HG02970 (cell line): ENCODE measurements at regions not wholly inside any gene's neighbourhood (a gene's known extent, or its start where the extent isn't known, plus 50 kb on each side); places are given as distances from the start of the nearest gene placed in this dataset.

Source experiments
- ATAC-seq: cut with Tn5 transposase; IDR thresholded peaks from one replicate; pipeline ENCODE4 v1.9.1; 2021; ENCODE audit warnings: mild to moderate bottlenecking, moderate library complexity, moderate number of reproducible peaks; ENCODE audit not compliant: unreplicated experiment, low FRiP score

- no peak for ATAC-seq
Measured at GRCh38 chr20:24738058-24738775, 210.9 kb upstream of the CST7 start.

GRCh38 chr20:24738981-24739633 lies 210.0 kb upstream of the CST7 start:
- no peak for ATAC-seq

- ATAC-seq = no peak
Measured at GRCh38 chr20:24739746-24740145, 209.3 kb upstream of the CST7 start.

- no peak for ATAC-seq
Measured at GRCh38 chr20:24741493-24742072, 207.5 kb upstream of the CST7 start.

- no peak for ATAC-seq
Measured at GRCh38 chr20:24742436-24742835, 206.6 kb upstream of the CST7 start.

GRCh38 chr20:24742989-24743388 lies 206.1 kb upstream of the CST7 start:
- ATAC-seq = no peak

GRCh38 chr20:24743641-24744040 lies 205.4 kb upstream of the CST7 start:
- no peak for ATAC-seq

GRCh38 chr20:24744747-24745146 lies 204.3 kb upstream of the CST7 start:
- ATAC-seq = no peak

GRCh38 chr20:24745206-24745605 lies 203.9 kb upstream of the CST7 start:
- ATAC-seq = no peak

GRCh38 chr20:24745617-24746350 lies 203.3 kb upstream of the CST7 start:
- no peak for ATAC-seq

- ATAC-seq = no peak
Measured at GRCh38 chr20:24746351-24746685, 202.8 kb upstream of the CST7 start.

- ATAC-seq = no peak
Measured at GRCh38 chr20:24747010-24747712, 201.9 kb upstream of the CST7 start.

- ATAC-seq = no peak
Measured at GRCh38 chr20:24747881-24748595, 201.0 kb upstream of the CST7 start.

- no peak for ATAC-seq
Measured at GRCh38 chr20:24751551-24751950, 197.5 kb upstream of the CST7 start.

GRCh38 chr20:24752612-24753011 lies 196.5 kb upstream of the CST7 start:
- no peak for ATAC-seq

GRCh38 chr20:24753130-24753529 lies 195.9 kb upstream of the CST7 start:
- no peak for ATAC-seq

- ATAC-seq = no peak
Measured at GRCh38 chr20:24754691-24755090, 194.4 kb upstream of the CST7 start.

- no peak for ATAC-seq
Measured at GRCh38 chr20:24755411-24755922, 193.6 kb upstream of the CST7 start.

GRCh38 chr20:24756292-24757025 lies 192.6 kb upstream of the CST7 start:
- ATAC-seq = no peak
